ENCODE measurements at regions not wholly inside any gene's neighbourhood (a gene's known extent, or its start where the extent isn't known, plus 50 kb on each side); places are given as distances from the start of the nearest gene placed in this dataset.
"Not testable (repeated sequence)": the region's sequence is repeated elsewhere in the genome, so short reads cannot be mapped to it uniquely, and the experiment has no call there.

DNA sequence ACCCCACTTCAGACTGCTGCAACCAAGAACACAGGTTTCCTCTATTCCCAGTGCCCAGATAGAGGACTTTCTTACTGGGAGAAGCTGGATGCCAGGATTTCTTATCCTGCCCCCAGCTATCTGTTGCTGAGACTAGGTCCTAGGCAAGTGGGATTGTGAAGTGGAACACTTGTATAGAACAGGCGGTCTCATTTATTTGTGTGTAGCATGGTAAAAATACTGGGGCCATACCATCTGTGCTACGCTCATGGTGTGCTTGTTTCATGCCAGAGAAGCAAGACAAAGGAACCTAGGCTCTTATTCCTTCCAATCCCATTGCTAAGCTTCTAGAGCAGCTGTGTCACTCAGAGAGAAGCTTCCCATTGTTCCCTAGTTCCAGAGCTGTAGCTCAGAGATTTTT is 191.5 kb upstream of the EPHA6 start:
- TF ChIP-seq, protein P1, sequence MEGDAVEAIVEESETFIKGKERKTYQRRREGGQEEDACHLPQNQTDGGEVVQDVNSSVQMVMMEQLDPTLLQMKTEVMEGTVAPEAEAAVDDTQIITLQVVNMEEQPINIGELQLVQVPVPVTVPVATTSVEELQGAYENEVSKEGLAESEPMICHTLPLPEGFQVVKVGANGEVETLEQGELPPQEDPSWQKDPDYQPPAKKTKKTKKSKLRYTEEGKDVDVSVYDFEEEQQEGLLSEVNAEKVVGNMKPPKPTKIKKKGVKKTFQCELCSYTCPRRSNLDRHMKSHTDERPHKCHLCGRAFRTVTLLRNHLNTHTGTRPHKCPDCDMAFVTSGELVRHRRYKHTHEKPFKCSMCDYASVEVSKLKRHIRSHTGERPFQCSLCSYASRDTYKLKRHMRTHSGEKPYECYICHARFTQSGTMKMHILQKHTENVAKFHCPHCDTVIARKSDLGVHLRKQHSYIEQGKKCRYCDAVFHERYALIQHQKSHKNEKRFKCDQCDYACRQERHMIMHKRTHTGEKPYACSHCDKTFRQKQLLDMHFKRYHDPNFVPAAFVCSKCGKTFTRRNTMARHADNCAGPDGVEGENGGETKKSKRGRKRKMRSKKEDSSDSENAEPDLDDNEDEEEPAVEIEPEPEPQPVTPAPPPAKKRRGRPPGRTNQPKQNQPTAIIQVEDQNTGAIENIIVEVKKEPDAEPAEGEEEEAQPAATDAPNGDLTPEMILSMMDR (conservative IDR thresholded peaks at IDR 0.05; ENCODE audit: low read depth, low read length) = no peak
- DNase-seq (ENCODE audit: low read depth) = no peak
- no peak overlapping the region for H3K4me3 ChIP-seq (ENCODE audit: low read length)

DNA sequence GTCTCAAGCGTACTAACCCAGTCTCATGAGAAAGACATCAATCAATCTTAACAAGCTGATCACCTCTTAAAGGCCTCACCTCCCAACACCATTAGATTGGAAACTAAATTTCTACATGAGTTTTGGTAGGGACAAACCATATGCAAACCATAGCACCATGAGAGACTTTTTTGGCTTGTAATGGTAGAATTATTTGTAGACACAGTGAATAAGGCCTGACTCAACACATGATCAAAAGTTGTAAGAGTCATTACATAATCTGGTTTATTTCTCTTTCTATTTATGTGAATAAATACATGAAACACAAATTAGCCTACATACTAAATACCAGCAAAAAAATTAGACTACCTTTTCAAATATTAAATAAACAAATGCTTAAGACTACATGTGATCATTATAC is 183.3 kb upstream of the EPHA6 start:
- no peak overlapping the region for H3K4me3 ChIP-seq (ENCODE audit: low read length)
- DNase-seq (ENCODE audit: low read depth) = no peak

GRCh38 chr3:96646596-96646995 is 167.8 kb upstream of the EPHA6 start:
- H3K4me3 ChIP-seq (ENCODE audit: low read length) = no peak overlapping the region
- TF ChIP-seq, protein P1 (conservative IDR thresholded peaks at IDR 0.05; ENCODE audit: low read depth, low read length) = no peak
- no peak for DNase-seq (ENCODE audit: low read depth)

More for the DNA sequence above, 183.3 kb upstream of the EPHA6 start:
- TF ChIP-seq, protein P1 (conservative IDR thresholded peaks at IDR 0.05; ENCODE audit: low read depth, low read length) = no peak

DNA sequence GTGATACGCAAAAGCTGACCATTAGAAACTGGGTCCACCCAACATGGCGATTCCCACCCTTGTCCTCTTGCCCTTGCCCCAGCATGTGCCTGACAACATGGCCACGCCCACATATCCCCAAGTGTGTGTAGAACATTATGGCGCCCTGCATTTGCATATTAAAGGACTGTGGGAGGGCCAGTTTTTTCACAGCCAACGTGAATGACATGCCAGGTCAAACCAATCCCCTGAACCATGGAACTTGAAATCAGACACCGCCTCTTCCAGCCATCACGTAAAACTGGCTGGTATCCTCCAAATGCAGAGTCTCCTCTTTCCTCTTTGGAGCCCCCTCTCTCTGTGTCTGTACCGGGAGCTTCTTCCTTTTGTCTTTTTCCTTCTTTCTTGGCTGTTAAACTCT is 156.7 kb upstream of the EPHA6 start:
- TF ChIP-seq, protein P1 (conservative IDR thresholded peaks at IDR 0.05; ENCODE audit: low read depth, low read length) = no peak
- DNase-seq (ENCODE audit: low read depth) = no peak
- H3K4me3 ChIP-seq (ENCODE audit: low read length) = no peak overlapping the region

DNA sequence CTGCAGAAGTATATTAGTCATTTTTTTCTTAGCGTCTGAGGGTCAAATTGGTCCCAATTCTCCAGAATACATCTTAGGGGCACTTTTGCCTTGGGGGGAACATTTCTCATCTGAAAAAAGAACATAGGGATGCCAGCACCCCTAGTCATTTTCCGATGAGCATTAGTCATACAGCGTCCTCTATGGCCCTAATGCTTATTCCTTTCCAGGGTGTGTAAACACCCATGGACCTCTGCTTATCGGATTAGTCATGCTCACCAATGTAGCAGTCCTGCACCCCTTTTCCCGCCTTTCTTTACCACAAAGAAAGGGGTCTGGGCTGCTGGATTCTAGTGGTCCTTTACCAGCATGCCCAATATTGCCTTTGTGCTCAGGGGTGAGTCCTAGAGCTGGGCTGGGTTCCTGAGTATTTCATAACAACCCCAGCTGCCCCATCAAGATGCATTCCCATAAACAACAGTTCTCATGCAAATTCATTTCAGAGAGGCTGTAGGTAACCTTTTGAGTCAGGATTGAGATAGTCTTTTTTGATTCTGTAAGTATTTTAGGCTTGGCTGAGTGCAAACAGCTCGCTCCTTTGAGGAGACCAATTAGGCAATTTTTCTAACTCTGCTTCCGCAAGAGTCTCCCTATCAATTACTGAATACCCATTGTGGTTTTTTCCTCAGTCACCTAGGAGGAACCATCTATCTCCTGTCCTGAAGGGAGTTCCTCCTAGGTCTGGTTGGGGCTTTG is 142.4 kb upstream of the EPHA6 start:
- not testable (repeated sequence) for H3K4me3 ChIP-seq (ENCODE audit: low read length); DNase-seq (ENCODE audit: low read depth)

GRCh38 chr3:96677156-96677555 is 137.2 kb upstream of the EPHA6 start:
- DNase-seq (ENCODE audit: low read depth) = no peak
- TF ChIP-seq, protein P1 (conservative IDR thresholded peaks at IDR 0.05; ENCODE audit: low read depth, low read length) = no peak

GRCh38 chr3:96678325-96678724 is 136.1 kb upstream of the EPHA6 start:
- TF ChIP-seq, protein P1 (conservative IDR thresholded peaks at IDR 0.05; ENCODE audit: low read depth, low read length) = no peak
- no peak for DNase-seq (ENCODE audit: low read depth)
- H3K4me3 ChIP-seq (ENCODE audit: low read length) = no peak overlapping the region

More at GRCh38 chr3:96677156-96677555, 137.2 kb upstream of the EPHA6 start:
- no peak overlapping the region for H3K4me3 ChIP-seq (ENCODE audit: low read length)

Data from retinal pigment epithelial cell (primary cell).